Activated CD4-positive, alpha-beta T cell treated with anti-CD3 and anti-CD28 coated beads, Interleukin-2, amount 50 U/mL, for 24 hours (primary cell): ENCODE measurements at regions not wholly inside any gene's neighbourhood (a gene's known extent, or its start where the extent isn't known, plus 50 kb on each side); places are given as distances from the start of the nearest gene placed in this dataset.

ENCODE experiments used
- DNase-seq, 2 donors: peaks; one replicate each; pipeline ENCODE4 v3.0.0-alpha.2; 2020; ENCODE audit warnings: low read depth in 1 of 2, low spot score in 1 of 2

DNA sequence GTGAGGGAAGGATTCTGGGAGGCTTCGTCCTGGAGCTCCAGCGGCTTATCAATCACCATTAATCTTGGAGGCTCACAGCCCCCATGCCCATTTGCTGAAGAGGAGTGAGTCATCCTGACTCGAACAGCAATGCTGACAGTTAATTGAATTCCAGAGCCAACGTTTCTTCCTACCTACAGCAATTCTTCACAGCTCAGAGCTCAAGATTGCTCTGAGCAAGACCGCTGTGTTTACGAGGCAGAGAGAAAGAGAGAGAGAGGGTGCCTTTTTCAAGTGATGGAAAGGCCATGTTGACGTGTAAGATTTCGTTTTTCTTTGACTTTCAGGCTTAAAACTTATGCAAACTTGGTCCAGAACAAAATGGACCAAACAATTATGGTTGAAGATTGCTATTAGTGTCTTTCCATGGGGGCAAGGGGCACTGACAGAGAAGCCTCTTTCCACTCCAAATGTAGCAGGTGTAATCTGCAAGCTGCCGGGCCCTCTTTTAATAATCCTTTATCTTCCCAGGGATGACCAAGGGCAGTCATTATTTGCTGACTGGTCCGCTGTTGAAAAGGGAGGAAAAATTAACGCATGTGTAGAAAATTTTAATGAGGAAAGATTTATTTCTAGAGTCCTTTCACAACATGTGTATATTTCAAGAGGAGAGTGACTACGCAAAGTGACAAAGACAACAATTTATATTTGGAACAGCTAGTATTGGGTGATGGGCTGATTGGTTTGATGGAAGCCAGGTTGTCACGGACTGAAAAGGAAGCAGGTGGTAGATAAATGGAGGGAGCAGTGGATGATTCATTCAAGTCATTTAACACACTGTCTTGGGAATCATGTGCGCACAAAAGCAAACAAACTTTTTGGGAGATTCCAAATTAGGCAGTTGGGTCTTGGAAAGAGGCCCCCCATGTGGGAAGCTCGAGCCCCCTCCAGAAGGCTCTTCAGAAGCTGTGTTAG is 136.1 kb upstream of the IRF2BP2 start:
- no peak for DNase-seq

DNA sequence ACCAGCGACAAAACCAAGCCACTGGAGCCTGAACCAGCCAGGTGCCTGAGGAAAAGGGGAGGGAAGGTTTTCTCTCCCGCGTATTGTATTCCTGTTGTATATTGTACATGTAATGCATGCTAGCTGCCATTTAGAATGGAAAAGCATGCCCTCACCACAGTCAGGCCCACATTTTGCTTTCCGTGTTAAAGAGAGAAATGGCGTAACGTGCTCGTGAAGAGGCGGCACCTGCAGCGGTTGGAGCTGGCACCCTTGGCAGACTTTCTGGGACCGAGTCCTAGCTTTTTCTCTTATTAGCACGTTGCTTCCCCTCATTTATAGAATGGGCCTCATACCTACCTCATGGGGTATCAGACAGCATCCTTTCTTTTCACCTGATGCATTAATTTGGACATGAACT is 135.3 kb upstream of the IRF2BP2 start:
- no peak for DNase-seq

DNA sequence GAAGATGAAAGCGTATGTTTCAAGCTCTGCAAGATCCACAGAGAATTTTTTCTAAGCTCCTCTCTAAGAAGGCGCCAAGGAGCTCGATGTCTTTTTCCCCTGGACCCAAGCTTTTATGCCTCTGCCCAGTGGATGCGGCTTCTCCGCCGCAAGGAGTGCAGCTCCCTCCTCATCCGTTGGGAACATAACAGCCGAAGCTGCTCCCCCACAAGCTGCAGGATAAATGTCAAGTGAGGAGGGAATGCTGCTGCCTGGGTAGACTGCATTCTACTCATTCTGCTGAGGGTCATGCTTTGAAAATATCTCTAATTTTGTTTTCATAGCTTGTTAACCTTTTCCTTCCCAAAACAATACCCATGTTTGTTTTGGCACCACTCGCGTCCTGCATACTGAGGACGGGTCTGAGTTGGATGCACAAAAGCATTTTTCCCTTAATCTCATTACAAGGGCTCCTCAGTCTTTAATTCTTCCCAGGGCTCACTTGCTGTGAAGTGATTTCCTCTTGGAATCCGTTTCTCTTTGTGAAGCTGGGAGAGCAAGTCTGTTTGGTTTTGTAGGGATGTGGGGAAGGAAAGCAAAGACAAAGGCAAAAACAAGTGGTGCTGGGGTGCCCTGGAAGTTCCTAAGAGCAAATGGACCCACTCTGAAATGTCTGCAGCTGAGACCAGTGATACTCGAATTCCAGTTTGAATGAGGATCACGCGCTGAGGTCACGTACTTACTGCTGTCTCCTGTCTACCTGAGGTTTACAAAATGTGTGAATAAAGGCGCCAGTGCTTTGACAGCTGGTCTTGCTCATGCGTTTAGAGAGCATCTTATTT is 134.0 kb upstream of the IRF2BP2 start:
- DNase-seq: no peak

DNA sequence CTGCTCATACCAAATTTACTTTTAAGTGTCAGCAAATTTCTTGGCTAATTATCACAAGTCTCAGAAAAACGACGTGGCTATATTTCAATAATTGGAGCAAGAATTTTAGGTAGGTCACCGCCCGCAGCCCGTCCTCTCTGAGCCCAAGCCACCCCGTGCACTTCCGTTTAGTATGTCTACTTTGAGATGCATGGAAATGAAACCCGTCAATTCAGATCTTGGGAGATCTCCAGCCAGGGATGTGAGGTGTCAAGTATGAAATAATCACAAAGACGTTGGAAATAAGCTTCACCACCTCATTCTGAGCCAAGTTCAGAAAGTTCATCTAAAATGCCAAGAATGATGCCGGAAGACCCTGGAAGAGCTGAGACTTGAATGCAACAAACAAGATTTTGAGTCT is 132.6 kb upstream of the IRF2BP2 start:
- no peak for DNase-seq

DNA sequence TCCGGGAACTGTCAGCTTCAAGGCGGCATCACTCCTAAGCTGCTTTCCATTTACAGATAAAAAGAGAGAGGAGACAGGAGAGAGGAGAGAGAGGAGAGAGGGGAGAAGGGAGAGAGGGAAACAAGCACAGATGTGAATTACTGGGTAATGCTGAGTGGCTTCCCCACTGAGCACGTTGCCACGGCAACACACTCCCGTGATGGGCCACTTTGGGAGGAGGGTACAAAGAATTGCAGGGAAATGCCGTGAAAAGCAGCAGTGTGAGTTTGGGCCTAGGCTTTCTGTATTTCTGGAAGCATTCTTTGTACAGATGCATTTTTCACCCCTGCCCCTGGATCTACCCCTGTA is 128.0 kb upstream of the IRF2BP2 start:
- no peak for DNase-seq

DNA sequence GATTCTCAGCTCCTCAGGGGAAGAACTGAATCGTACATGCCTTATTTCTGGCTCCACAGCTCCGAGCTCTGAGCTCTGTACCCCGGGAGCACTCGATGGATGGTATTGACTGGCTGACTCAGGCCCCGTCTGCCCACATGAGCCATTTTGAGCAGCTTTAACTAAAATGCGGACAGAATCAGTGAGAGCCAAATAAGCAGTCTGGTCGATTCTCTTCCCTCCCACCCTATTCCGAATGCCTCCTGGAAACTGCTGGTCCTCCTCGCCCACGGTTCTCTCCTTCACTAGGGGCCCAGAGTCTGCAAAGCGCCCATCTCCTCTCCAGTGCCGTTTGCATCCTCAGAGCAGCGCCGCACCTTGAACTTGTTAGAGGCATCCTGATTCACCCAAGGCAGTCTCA is 125.9 kb upstream of the IRF2BP2 start:
- no peak for DNase-seq

DNA sequence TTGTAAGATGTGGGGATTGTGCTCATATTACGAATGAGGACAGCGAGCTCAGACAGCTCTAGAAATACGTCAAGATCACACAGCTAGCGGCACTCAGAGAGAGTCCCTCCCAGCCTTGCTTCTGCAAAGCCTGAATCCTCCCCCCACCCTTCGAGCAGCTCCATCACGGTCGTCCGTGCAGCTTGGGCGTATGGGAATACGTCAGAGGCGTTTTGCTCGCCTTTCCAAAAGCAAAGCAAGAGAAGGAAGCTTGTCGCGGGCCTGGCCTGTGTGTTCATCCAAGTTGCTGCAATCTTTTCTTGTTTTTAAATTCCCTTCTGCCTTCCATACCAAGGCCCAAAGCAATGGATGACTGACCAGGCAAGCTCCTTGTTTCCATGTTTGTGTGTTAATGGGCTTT is 125.5 kb upstream of the IRF2BP2 start:
- DNase-seq: no peak

DNA sequence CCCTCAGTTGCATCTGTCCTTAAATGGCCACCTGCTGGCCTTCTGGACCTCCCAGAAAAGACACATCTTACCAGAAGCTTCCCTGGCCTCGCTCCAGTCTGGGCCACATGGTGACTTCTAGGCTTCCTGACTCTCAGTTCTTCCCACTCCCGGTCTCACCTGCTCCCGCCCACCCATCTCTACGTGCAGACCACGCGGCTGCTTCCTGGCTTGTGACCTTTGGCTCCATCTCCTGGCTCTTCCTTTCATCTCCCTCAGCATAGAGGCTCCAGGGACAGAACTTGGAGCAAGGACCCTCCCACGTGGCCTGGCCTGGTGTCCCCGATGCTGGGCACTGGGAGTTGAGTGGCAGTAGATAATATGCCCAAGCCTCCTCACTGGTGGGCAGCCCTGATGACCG is 124.9 kb upstream of the IRF2BP2 start:
- no peak for DNase-seq

DNA sequence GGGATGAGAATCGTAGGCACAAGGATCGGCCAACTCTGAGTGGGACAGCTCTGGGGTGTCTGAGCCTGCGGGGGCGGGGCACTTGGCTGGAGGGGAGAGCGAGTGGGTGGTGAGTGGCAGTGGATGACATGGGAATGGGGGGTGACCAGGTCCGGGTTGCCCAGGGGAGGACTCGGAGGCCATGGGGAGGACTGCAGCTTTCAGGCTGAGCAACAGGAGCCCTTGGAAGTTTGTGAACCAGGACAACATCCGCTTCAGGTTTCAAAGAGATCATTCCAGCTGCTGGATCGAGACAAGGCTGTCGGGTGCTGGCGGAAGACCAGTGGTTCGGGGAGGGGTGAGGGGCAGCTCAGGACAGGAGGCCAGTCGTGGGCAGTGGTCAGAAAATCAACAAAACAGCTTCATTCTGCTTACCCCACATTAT is 124.4 kb upstream of the IRF2BP2 start:
- DNase-seq: no peak

DNA sequence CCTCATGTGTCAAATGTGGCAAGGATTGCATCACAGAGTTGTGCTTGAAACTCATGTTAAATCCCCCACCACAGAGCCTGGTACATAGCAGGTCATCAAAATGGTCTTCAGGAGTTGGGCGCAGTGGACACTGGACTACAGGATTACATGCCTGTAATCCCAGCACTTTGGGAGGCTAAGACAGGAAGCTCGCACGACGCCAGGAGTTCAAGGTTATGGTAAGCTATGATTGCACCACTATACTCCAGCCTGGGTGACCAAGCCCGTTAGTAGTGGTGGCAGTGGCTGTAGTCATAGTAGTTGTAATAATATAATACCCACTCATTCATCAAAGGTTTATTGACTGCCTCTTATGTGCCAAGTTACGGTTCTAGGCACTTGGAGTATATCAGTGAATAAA is 123.4 kb upstream of the IRF2BP2 start:
- no peak for DNase-seq

DNA sequence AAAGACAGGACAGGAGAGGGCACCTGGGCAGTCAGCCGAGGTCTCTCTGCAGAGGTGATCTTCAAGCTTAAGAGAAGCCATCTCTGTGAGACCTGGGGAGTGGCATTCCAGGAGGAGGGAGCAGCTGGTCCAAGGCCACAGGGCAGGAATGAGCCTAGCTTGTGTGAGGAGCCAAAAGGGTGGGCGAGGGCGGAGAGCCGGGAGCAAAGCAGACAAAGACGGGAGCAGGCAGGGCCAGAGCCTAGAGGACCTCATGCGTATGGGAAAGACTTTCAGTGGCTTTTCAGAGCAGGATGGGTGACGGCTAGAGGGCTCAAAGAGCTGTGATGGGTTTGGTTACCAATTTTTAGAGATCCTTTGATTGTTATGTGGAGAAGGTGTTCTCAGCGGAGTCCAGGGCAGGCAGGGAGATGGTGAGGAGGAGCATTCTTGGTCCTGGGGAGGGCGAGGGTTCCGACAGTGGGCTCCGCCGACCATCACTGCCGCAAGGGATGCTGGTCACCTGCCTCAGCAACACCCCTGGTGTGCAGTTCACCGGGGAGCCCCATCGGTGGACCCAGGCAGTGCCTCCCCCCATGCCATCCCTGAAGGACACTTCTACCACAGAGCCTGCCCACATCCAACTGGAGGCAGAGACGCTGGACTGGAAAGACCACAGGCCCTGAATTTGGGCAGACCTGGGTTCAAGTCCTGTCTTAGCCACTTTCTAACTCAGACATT is 122.9 kb upstream of the IRF2BP2 start:
- no peak for DNase-seq

DNA sequence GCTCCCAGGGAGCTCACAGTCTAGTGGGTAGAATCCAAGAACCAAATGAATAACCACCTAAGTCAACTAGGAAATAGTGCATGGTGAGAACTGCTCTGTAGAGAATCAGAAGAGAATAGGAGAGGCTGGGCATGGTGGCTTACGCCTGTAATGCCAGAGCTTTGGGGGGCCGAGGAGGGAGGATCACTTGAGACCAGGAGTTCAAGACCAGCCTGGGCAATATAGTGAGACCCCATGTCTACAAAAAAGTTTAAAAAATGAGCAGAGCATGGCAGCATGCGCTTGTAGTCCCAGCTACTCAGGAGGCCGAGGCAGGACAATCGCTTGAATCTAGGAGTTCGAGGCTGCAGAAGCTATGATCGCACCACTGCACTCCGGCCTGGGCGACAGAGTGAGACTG is 122.3 kb upstream of the IRF2BP2 start:
- DNase-seq: no peak

DNA sequence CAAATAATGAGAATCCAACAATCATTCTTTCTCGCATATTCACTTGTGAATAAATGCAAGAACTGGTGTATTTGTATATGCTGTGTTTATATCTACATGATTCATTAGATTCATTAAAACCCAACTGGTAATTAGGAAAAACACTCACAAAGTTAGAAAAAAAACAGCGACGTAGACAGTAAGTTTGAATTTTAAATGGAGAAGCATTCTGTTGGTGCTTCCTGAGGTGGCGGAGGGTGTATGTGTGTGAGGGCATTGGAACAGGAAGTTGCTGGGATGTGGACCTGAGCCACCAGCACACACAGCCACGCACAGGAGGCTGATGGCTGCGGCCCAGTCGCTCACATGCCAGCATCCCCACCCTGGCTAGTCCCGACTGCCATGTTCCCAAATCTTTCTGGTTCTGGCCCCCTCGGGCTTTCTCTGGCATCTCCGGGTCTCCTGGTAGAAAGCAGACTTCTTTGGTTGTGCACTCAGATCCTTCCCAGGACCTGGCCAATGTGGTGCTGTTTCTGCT is 121.6 kb upstream of the IRF2BP2 start:
- no peak for DNase-seq

DNA sequence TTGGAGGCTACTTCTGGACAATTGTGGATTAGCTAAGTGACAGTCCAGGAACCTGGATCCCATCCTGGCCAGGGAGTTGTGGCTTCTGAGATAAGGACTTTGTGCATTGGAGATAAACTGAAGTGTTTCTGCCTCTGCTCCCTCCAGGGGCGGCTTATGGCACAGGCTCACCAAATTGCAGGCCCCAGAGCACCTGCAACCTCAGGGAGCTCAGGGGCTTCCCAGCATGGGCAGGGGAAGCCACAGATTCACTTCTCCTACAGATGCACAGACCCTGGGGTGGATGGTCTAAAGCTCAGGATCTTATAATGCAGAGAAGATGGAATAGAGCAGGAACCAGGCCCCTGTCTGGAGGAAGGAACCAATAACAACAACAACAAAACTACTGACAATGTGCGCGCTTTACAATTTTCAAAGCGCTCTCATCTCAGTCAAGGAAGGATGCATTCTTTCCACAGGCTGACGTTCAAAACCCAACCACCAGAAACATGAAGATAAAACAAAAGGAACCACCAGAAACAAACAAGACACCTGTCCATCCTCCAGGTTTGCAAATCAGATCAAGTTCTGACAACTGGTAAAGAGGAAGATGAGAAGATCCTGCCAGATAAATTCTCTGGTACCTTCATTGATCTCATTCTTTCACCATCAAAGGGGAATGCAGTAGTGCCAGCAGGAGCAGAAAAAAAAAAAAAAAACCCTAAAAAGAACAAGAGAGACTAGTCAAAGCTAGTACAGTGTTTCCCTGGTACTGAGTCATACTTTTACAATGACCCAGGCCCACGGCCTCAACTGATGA is 121.0 kb upstream of the IRF2BP2 start:
- peak in 1 of 2 donors; percentile 50 for DNase-seq

DNA sequence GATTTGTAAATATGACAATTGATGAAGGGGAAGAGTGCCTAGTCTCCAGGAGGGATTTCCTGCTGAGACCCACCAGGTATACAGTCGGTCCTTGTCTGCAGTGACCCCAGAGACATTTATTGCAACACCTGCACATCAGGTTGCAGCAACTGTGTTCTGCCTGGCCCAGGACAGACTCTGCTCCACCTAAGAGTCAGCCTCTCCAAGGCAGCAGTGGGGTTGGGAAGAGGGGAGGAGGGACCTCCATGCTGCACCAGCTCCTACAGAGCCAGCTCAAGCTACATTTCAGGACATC is 120.4 kb upstream of the IRF2BP2 start:
- DNase-seq: no peak

DNA sequence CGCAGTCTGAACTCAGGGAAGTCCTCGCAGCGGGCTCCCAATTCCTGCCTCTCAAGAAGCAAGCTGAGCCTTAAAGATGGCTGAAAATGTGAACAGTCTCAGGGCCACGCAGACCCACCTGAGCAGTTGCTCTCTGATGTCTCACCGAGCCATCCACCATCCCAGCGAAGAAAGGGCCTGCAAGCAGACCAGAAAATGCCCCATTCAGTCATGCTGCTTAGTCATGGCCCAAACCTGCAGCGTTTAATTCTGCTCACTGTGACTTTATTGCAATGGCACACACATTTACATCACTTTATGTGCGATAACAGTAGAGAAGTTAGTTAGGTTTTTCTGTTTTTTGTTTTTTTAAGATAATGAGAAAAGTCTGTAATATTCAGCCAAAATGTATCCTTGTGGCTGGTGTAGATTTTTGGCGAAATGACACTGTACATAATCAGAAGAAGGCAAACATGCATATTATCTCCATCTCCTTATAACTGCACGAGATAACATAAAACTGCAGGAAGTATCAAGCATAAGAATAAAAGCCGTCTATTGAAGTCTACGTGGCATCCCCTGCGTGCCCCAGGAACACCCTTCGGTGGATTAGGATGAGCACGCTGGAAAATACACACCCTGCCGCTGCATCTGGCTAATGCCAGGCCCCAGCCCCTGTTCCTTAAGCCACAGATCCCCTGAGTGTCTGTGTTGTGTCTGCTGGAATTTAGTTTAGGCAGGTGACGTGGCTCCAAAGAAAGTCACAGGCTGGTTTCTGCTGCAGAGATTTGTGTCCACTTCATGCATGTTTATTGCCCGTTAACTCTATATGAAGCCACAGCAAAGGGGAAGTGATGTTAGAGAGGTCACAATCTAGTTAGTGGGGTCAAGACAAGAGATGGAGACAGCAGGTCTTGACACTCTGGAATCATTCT is 119.8 kb upstream of the IRF2BP2 start:
- no peak for DNase-seq

DNA sequence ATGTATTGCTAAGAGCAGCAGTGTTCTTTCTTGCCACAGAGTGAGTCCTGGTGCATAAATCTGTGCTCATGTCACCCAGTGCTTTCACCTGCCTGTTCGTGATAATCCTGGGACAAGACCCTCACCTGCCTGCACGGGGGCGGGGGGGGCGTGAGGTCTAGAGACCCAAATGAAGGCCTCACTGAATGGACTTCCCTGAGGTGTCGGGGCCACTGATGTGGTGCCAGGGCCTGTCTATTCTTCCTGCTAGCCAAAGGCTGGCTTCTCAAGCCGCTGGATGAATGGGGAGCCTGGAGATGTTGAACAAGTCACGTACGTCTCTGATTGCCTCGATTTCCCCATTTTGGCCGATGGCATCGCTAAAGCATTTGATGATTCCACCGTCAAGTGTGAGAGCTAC is 118.8 kb upstream of the IRF2BP2 start:
- no peak for DNase-seq

DNA sequence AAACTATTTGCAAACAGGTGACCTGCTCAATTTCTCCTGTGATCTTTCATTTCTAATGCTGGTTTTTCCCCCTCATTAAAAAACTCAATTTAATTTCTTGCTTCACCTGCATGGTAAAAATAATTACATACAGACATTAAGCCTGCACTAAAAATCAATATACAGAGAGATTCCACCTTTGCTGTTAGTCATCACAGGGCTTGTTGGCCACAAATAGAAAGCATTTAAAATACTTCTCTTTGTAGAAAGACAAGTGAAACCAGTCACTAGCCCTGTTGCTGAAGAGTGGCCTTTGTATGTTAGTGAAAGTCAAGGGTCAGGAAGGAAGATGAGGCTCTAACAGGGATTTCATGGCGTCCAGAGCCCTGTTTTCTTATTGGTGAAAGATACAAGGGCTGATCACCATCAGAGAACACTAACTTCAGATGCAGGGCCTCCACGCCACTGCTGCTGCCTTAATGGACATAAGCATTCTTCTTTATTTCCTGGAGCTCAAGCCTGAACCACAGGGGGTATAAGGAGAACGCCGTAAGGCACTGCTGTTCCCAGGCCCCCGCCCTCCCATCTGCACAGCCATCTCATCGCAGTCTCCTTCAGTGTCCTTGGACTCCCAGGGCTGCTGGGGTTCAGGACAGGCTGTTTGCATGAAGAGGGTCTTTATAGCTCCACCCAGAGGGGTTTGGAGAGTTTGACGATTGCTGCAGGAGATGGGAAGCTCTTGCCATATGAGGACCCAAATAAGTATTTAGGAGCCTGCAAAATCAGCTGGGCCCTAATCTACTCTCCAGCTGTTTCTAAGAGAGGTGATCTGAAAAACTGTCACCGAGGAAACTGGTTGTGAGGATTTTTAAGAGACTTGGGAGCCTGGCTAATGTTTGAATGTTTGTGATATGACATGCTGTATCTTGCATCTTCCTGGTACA is 117.3 kb upstream of the IRF2BP2 start:
- no peak for DNase-seq
